DMS53 treated with DMSO at 0.1 percent for 48 hours (cell line): ENCODE measurements at regions not wholly inside any gene's neighbourhood (a gene's known extent, or its start where the extent isn't known, plus 50 kb on each side); places are given as distances from the start of the nearest gene placed in this dataset.
"Not testable (repeated sequence)": the region's sequence is repeated elsewhere in the genome, so short reads cannot be mapped to it uniquely, and the experiment has no call there.

Experiments
- DNase-seq: peaks from one replicate; lab custom pipeline; 2025; ENCODE audit not compliant: unreplicated experiment; lab: John Stamatoyannopoulos, UW

DNA sequence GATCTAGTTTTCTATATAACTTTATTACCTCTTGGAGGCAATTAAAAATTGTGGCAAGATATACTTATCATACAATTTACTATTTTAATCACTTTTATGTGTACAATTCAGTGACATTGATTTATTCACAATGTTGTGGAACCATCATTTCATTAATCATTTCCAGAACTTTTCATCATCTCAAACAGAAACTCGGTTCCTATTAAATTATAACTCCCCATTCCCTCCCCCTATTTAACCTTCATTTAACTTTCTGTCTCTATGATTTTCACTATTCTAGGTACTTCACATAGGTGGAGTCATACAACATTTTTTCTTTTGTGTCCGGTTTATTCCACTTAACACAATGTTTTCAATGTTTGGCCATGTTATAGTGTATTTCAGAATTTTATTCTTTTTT, 252.8 kb downstream of the REEP3 start:
- DNase-seq, result no peak

DNA sequence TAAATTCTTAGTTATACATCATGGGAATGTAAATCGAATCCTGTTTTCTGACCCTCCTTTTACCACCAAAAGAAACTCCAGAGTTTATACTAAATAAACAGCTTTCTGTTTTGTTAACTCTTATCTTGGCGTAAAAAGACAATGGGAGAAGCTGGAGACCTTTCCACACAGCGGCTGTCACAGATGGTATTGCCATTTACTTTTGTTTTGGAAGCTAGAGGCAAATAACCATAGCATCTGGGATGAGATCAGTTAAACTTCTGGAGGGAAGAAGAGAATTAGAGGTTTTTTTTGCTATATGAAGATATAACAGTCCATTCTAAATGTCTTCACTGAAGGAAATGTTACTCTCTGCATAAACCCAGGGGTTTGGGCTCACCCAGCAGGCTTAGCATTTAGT, 258.9 kb downstream of the REEP3 start:
- DNase-seq, result no peak

DNA sequence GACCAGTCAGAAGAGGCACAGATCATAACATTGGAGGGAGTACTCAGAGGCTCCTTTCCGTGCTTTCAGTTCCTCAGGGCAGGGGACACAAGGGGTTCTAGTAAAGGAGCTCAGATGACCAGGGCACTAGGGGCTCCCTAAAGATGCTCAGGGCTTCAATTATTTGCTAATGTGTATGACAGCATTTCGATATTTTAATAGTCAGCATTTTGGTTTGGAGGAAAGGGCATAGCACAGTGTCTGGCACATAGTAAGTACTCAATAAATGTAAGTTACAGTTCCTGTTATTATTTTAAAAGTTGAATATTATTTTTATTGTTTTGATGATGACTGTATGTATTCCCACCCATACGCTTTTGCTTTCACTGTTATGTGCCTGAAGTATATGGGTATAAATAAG, 260.0 kb downstream of the REEP3 start:
- DNase-seq, result no peak

DNA sequence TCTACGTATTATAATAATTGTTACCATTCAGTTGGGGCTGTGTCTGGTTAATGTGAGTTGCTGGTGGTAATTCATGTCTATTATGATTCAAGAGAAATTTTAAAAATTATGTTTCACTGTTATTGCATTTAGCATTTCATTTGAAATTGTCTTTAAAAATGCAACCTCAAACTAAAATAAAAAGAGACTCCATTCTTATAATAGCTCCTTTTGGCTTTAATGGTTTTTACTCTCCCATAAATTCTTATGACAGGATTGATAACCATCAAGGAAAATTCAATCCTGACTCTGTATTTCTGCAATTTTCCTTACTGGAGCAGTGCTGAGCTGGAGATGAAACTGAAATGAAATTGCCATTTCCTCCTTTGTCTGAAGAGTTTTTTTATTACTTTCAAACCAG, 262.7 kb downstream of the REEP3 start:
- no peak for DNase-seq

DNA sequence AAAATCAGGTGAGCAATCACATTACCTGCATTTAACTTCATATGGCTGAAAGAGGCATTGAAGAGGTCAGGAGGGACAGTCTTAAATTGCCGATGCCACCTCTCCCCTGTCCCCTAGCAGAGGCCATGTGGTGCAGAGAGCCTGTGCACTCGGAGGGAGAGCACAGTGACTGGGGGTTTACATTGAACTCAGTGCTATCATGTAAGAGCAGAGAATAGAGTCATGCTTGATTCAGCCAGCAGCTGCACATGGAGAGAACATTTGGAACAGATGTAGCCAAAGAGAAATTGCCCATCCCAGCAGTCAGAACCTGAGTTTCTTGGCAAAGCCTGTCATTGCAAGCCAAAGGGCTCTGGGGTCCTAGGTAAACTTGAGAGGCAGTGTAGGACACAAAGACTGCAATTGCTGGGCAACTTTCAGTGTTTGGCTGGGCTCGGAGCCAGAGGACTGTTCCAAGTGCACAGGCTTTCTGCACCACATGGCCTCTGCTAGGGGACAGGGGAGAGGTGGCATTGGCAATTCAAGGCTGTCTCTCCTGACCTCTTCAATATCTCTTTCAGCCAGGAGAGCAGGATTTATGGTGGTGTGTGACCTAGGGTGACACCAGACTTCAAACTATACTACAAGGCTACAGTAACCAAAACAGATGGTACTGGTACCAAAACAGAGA, 267.1 kb downstream of the REEP3 start:
- DNase-seq, result no peak

DNA sequence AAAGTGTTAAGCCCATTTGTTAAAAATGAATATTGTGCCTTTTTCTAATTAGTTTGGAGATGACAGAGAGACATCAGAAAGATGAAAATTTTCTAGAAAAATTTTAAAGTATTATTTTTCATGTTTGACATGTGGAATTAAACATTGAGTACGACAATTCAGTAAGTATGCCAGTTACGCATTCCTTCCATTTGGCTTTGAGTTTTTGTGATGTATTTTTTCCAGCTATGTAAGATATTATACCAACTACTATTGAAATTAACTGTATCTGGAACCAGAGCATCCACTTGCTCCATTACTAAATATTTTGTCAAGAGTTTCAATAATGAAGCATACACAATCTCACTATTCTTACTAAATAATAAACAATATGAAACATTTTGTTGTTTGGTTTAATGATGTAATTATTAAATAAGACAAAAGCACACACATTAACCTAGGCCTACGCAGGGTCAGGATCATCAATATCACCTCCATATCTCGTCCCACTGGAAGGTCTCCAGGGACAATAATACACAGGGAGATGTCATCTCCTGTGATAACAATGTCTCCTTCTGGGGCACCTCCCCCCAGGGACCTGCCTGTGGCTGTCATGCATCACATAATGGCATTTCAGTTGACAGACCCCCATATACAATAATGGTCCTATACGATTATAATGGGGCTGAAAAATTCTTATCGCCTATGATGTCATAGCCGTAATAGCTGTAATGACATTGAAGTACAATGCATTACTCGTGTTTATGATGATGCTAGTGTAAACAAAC, 274.1 kb downstream of the REEP3 start:
- DNase-seq, result no peak

DNA sequence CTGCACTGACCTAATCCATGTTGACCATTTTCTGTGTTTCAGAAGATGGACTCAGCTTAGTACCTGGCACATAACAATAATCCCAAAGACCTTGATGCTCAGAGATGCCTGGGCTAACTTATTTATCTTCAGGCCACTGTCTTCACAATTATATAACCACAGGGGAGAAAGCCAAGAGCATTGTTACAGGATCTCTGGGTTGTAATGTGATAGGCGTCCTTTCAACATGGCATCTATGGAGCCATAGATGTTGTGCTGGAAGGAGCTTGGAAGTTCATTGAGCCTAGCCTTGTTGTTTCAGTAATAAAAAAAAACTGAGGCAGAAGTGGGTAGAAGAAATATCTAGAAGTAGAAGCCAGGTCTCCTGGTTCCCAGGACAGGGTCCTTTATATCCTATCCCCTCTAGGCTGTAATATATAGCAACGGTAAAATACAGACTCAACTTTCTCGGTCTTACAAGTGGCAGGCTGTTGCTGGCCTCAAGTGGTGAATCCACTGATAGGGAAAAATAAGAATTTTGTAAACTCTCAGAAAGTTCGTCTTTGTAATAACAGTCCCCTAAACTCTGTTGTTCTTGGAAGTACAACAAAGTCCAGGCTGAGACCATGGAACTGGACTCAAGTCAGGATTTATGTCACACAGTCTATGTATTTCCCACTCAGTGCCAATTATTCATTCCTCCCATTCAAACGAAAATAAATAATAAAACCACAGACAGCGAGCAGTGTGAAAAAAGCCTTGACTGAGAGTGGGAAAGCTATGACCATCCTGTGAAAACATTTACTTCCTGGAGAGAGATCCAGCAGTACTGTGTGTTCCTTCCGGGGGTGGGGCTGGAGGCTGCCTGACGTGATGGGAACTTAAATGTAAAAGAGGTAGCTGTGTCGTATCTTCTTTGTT, 277.6 kb downstream of the REEP3 start:
- peak; percentile 48 for DNase-seq

DNA sequence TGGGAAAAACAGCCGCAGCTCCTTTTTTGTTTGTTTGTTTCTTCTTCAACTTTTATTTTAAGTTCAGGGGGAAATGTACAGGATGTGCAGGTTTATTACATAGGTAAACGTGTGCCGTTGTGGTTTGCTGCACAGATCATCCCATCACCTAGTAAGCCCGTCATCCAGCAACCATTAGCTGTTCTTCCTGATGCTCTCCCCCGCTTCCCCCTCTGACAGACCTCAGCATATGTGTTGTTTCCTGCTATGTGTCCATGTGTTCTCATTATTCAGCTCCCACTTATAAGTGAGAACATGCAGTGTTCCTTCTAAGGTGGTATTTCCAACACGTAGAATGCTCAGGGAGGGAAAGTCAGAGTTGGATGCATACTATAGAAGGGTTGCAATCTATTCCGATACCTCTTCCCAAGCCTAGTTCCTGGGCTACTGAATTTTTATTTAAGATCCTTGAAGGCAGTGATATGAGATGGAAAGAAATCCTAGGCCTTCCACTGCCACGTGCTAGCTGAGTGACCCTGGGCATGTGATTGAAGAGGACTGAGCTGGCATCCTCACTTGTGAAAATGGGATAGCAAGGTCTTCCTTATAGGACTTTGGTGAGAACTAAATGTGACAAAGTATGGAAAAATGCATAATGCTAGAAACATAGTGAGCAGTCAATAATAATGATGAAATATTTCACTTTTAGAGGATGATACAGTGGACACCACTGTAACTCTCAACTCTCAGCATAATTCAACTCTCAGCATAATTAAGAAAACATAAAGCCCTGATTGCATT, 278.5 kb downstream of the REEP3 start:
- DNase-seq, result no peak

DNA sequence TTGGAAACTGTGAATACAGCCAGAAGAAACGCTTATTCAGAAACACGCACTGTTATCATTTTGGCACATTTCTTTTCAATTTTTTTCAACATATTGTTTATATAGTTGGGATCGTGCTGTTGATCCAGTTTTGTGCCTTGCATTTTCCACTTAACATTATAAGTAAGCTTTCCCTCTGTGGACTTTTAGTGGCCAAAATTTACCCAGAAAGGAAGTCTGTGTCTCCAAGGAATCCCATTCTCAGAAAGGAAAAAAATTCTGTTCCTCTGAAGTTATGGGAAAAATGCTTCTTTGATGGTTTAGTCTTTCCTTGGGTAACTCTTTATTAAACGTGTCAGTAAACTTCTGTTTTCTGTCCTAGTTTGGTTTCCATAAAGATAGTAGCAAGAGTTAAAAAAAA, 280.0 kb downstream of the REEP3 start:
- no peak for DNase-seq

DNA sequence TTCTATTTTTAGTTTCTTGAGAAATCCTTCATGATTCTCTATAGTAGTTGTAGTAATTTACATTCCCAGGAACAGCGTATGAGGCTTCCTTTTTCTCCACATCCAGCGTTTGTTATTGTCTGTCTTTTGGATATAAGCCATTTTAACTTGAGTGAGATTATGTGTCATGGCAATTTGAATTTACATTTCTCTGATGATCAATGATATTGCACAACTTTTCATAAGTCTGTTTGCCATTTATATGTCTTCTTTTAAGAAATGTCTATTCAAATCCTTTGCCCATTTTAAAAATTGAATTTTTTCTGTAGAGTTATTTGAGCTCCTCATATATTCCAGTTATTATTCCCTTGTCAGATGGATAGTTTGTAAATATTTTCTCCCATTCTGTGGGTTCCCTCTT, 285.1 kb downstream of the REEP3 start:
- no peak for DNase-seq

DNA sequence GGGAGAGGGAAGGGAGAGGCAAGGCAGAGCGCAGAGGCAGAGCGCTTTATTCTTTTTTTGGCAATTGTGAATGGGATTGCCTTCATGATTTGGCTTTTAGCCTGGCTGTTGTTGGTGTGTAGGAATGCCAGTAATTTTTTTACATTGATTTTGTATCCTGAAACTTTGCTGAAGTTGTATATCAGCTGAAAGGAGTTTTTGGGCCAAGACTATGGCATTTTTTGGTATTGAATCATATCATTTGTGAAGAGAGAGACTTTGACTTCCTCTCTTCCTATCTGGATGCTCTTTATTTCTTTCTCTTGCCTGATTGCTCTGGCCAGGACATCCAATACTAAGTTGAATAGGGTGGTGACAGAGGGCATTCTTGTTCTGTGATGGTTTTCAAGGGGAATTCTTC, 291.3 kb downstream of the REEP3 start:
- DNase-seq, result no peak

DNA sequence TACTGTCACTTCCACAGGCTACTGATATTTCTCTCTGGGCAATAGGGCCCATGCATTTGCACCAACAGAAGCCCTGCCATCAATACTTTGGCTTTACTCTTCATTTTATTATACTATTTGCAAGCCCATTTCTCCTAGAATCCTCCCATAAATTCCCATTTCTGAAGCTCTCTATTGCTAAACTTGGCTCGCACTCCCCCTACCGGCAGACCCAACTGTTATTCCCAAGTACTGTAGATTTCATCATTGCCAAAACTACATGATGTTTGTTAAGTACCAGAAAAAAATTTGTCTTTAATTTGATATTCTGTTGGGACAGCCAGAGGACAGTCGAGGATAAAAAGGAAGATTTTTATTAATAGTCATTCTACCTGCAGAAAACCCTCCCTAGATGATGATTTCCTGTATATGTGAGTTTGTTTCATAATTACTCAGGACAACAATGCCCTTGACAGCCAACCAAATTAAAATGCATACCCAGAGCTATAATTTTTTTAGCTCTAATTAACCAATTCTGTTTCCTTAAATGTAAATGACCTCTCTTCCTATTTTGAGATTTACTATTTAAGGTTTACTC, 298.6 kb downstream of the REEP3 start:
- DNase-seq, result peak; percentile 51

DNA sequence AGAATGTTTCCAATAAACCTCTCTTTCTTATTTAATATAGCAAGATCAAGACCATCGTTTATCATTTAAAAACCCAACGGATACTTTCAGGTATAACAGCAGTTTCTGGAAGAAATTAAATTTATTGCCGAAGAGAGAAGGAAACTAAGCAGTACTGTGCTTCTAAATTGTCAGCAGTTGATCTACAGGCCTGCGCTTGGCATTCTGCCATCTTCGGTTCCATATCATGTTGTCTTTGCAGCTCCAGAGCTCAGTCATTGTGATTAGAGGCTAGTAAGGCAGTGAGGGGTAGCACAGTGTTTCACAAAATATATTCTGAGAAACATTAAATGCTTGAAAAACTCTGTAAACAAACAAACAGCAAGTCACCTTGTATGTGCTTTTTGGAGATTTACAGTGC, 301.3 kb downstream of the REEP3 start:
- DNase-seq, result no peak

DNA sequence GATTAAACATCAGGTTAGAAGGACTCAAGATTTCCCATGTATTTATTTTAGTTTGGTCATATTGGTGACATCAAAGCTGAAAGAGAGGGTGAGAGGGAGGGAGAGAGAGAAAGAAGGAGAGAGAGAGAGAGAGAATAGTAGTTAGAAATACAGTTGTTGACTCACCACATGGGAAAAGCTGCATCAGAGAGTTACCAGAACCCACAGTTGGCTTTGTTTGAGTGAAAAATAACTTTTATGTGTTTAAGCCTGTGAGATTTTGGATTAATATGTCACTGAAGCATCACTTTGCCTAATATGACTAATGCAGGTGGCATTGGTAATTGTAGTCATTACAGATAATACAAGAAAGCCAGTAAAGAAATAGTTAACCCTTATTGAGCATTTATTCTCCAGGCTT, 303.9 kb downstream of the REEP3 start:
- no peak for DNase-seq

DNA sequence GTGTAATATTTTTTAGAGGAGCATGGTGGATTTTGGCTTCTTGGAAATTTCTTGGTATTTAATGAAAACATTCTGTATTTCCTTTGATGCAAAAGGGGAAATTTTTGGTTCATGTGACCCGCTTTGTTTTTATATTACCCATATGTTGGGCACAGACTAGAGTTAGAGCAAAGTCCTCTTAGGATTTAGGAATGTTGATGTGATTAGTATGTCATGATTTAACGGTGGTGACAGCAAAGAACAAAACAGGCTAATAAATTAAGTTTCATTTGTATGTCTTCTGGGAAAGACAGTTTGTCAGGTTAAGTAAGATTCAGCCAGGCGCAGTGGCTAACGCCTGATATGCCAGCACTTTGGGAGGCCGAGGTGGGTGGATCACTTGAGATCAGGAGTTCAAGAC, 304.6 kb downstream of the REEP3 start:
- DNase-seq, result no peak

DNA sequence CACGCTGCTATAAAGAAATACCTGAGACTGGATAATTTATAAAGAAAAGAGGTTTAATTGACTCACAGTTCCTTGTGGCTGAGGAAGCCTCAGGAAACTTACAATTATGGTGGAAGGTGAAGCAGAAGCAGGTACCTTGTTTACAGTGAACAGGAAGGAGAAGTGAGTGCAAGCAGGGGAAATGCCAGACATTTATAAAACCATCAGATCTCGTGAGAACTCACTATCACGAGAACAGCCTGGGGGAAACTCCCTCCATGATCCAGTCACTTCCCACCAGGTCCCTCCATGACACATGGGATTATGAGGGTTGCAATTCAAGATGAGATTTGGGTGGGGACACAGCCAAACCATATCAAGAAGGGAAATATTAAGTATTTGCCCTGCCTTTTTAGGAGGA, 305.8 kb downstream of the REEP3 start:
- not testable (repeated sequence) for DNase-seq

DNA sequence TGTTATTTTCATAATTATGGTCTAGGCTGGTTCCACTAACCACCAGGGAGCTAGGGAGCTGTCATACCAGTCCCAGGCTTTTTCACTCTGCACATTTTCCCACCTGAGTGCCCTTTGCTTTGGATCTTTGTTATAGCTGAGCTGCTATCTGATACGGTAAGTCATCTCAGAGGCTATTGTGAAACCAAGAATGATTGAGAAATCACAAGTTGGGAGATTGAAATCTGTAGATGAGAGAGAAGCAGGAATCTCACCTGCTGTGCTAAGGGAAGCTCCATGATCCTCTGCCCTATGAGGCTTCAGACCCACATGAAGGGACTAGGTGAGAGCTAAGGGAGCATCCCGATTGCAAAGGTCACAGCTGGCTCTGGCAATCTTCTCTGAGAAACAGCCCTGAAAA, 307.8 kb downstream of the REEP3 start:
- DNase-seq, result no peak

DNA sequence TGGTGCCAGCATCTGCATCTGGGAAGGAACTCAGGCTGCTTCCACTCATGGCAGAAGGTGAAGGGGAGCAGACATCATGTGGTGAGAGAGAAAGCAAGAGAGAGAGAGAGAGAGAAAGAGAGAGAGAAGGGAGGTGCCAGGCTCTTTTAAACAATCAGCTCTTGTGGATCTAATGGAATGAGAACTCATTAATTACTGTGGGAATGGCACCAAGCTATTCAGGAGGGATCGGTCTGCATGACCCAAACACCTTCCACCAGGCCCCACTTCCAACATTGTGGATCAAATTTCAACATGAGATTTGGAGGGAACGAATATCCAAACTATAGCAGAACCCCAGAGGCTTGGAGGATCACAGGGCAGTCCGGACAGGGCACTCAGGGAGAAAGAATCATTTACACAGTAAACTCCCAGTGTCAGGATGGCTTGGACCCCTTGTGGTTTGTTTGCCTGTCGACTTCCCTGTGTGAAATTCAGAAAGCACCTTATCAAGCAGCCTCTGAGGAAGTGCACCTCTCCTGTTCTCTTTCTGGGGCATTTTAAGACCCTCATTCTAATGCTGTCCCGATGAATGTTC, 308.5 kb downstream of the REEP3 start:
- no peak for DNase-seq

DNA sequence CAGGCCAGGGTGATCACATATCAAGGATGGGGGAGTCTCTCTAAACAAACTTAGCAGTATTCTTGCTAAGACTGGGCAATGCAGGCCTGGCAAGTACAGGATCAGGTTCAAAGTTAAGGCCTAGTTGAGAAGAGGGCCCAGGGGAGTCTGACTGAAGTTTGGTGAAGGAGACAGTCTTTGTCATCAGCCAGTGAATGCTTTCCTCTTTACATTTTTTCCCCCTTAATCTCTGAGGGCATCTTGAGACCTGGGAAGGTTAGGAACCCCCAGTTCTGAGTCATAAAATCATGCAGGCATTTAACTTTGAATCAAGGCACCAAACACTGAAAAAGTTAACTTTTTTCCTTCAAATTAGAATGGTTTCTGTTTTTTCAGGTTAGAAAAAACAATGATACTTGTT, 311.5 kb downstream of the REEP3 start:
- no peak for DNase-seq

DNA sequence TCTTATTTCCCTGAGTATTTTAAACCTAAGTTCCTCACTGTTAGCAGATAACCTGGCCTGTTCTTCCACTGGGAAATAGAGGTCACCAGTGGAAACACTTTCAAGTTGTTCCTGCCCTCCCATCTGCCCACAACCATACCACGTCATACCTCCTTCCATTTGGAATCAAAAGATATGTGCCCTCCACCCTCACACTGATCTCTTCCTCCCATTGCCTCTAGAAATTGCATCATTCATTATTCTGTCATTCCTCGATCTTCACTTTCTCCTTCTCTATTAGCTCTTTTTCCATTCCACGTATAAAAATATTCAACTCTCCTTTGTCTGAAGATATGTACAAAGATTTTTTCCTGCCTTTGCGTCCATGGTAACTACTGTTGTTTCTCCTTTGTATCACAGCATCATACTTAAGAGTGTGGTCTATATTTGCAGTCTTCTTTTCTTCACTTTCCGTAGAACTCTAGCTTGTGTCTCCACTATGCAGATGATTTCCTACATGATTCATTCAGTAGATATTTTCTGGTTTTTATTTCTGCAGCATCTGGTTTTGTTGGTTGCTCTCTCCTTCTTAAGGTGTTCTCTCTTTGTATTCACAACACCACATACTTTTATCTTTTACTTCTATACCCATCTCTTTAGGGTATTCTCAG, 312.3 kb downstream of the REEP3 start:
- DNase-seq, result no peak
